Subcutaneous abdominal adipose tissue (tissue), 5 donors: ENCODE measurements at regions not wholly inside any gene's neighbourhood (a gene's known extent, or its start where the extent isn't known, plus 50 kb on each side); places are given as distances from the start of the nearest gene placed in this dataset.

Experiments used
- H3K27ac ChIP-seq: one replicate; pipeline ENCODE4 v1.7.0; 2013; ENCODE audit warnings: low read depth, mild to moderate bottlenecking, inconsistent platforms, low read length, moderate library complexity
- H3K27me3 ChIP-seq, 5 donors: one replicate each; pipeline ENCODE4 v1.7.0; 2013; ENCODE audit warnings: low read length in 5 of 5, inconsistent platforms in 1 of 5; ENCODE audit not compliant: control insufficient read depth in 5 of 5, insufficient read depth in 4 of 5
- H3K36me3 ChIP-seq, 5 donors: one replicate each; pipeline ENCODE4 v1.7.0; 2013; ENCODE audit warnings: low read length in 5 of 5; ENCODE audit not compliant: control insufficient read depth in 5 of 5, insufficient read depth in 5 of 5
- H3K4me1 ChIP-seq, 5 donors: one replicate each; pipeline ENCODE4 v1.7.0; 2013; ENCODE audit warnings: low read length in 5 of 5, mild to moderate bottlenecking in 3 of 5, moderate library complexity in 1 of 5; ENCODE audit not compliant: control insufficient read depth in 5 of 5, insufficient read depth in 5 of 5
- H3K4me3 ChIP-seq, 5 donors: one replicate each; pipeline ENCODE4 v1.7.0; 2013; ENCODE audit warnings: low read length in 5 of 5, low read depth in 1 of 5
- H3K9ac ChIP-seq, 5 donors: one replicate each; pipeline ENCODE4 v1.7.0; 2013; ENCODE audit warnings: low read length in 5 of 5, mild to moderate bottlenecking in 4 of 5, moderate library complexity in 3 of 5
- H3K9me3 ChIP-seq, 5 donors: one replicate each; pipeline ENCODE4 v1.7.0; 2013; ENCODE audit warnings: low read length in 5 of 5; ENCODE audit not compliant: control insufficient read depth in 5 of 5
- donor health status: healthy.
- donor health status: healthy.
- donor health status: healthy.
- donor health status: healthy.
- donor health status: healthy.

DNA sequence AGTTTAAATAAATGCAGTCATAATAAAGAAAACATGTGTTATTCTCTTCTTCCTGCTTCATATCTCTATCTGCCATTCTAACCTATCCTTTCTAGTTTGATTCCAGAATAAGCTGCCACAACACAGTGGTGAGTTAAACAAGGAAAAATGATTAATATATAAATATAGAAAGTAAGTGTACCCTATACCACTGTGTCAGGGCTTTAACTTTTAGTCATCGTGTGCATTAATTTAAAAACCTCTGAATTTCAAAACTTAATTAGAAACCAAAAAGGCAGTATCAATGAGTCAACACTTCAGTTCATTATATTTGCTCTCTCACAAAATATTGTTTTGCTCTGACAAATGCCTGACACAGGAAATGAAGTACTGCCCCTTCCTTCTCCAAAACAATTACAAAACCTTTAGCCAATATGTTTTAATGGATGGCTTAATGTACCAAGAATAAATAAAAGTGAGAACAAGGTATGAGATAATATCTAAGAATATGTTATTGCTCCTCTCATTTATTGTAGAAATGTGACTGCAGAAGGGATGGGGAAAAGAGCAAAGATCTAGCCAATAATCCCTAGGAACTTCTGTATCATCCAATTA, 634.8 kb downstream of the KCNT2 start:
- Histone ChIP-seq H3K4me3 (no peak overlapping the region), H3K4me1 (no peaks in the 10 kb centered on the region), H3K27ac (no peak overlapping the region), H3K36me3 (no peaks in the 10 kb centered on the region), H3K9ac (no peak overlapping the region), H3K9me3 (no peaks in the 10 kb centered on the region), H3K27me3 (no peaks in the 10 kb centered on the region)

DNA sequence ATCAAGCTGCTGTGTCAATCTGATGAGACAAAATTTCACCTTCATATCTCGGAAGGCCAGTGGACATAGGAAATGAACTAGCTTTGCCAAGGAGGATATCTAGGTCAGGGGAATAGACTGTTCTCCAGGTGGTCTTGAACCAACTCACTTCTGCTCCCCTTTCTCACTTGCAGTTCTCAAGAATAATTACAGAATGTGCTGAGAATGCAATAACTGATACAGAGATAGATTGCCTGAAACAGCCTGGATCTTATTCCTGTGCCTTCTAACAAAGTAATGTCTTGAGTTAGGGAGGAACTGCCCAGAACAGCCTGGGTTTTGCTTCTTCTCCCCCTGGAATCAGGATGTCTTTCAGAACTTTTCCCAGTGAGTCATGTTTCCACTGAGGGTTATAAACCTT, 636.7 kb downstream of the KCNT2 start:
- no peaks in the 10 kb centered on the region for H3K27me3 ChIP-seq
- no peaks in the 10 kb centered on the region for H3K4me1 ChIP-seq
- no peak overlapping the region for H3K27ac ChIP-seq
- H3K9ac ChIP-seq = no peak overlapping the region
- peaks cover 0 to 3% (median 0%) of the 10 kb centered on the region in 5 donors for H3K9me3 ChIP-seq
- no peak overlapping the region for H3K4me3 ChIP-seq
- no peaks in the 10 kb centered on the region for H3K36me3 ChIP-seq

DNA sequence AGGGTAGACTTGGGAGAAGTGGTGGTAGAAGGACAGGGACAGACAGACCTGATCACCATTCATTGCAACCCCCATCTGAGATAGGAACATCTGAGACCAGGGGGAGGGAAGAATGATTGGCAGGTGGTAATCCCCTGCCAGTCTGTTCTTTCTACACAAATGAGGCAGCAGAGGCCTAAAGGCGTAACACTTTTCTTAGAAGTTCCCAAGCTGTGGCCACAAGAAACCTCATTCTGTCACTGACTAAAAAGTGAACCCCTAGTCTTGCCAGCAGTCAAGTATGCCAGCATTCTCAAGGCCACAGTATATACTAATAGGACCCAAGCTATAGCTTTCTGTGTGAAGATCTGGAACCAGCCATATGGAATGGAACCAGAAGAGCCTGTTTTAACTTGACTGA, 638.0 kb downstream of the KCNT2 start:
- H3K4me1 ChIP-seq = no peaks in the 10 kb centered on the region
- H3K9ac ChIP-seq = no peak overlapping the region
- no peaks in the 10 kb centered on the region for H3K27me3 ChIP-seq
- H3K27ac ChIP-seq = no peak overlapping the region
- peaks cover 0 to 3% (median 0%) of the 10 kb centered on the region in 5 donors for H3K9me3 ChIP-seq
- H3K36me3 ChIP-seq = no peaks in the 10 kb centered on the region
- no peak overlapping the region for H3K4me3 ChIP-seq

DNA sequence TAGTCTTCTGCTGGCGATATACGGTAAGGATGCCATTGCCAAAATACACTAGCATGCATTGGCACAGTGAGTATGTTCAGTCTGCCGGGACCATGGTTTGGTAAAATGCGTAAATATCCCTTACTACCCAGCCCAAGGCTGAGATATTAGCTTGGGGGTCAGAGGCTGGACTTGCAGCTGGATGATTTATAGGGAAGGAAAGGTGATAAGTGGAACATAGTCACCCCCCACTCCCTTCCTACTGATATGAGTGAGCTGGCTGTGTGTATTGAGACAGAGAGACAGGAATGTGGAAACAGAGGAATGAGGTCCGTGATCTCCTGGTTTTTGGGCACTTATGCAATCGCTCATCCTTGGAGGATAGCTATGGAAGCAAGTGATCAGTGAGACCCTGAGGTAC, 642.8 kb downstream of the KCNT2 start:
- H3K27me3 ChIP-seq = no peaks in the 10 kb centered on the region
- peaks cover 0 to 3% (median 0%) of the 10 kb centered on the region in 5 donors for H3K9me3 ChIP-seq
- no peaks in the 10 kb centered on the region for H3K4me1 ChIP-seq
- no peaks in the 10 kb centered on the region for H3K36me3 ChIP-seq
- H3K4me3 ChIP-seq = no peak overlapping the region
- H3K9ac ChIP-seq = no peak overlapping the region
- no peak overlapping the region for H3K27ac ChIP-seq

DNA sequence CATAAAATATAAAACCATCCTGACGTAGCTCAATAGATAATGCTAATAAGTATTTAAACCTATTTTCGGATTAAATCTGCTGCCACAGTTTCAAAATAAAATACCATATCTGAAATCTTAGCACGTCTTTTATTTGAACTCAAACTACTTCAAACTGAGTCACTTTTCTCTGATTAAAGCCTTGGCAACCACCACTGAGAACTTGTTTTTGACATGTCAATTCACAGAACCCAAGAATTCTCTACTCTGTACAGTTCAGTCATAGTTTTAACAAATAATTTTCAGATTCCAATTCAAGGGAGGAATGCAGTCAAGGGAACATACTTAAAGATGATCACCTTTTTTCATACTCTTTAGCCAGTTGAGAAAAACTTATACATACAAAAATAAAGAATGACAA, 643.2 kb downstream of the KCNT2 start:
- H3K36me3 ChIP-seq = no peaks in the 10 kb centered on the region
- no peaks in the 10 kb centered on the region for H3K27me3 ChIP-seq
- H3K27ac ChIP-seq = no peak overlapping the region
- H3K4me1 ChIP-seq = no peaks in the 10 kb centered on the region
- no peak overlapping the region for H3K9ac ChIP-seq
- H3K9me3 ChIP-seq = peaks cover 0 to 3% (median 0%) of the 10 kb centered on the region in 5 donors
- H3K4me3 ChIP-seq = no peak overlapping the region

DNA sequence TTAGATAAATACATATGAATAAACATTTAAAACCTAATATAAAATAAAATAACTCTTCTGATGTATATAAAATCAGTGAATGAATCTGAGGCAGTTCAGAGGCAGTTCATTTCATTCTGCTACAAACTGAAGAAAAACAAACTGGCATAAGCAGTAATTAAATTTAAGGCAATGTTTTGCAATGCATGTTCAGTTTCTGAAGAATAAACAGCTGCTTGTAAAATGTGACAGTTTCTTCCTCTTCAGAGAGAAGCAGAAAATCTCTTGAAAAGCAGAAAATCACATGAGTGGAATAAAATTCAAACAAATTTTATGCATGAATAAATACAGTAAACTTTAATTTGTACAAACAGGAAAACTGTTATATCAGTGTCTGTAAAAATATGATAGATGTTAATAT, 643.7 kb downstream of the KCNT2 start:
- Histone ChIP-seq H3K9ac (no peak overlapping the region), H3K4me3 (no peak overlapping the region), H3K36me3 (no peaks in the 10 kb centered on the region), H3K27ac (no peak overlapping the region), H3K9me3 (peaks cover 0 to 3% (median 0%) of the 10 kb centered on the region in 5 donors), H3K4me1 (no peaks in the 10 kb centered on the region), H3K27me3 (no peaks in the 10 kb centered on the region)

DNA sequence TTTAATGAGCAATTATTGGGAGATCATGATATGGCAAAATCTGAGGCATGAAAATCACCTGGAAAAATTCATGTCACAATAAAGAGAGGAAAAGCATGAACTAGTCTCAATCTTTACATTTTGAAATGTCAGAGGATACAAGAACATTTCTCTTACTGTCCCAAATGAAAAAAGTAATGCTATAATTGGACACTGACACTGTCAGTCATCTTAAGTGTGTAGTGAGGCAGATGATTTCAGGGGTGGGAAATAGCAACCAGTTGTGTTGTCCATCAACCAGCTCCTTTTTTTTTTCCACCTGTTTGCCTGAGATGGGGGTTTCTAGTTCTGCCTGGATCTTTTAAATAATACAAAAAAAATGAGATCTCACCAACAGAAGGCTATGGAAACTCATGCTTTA, 646.2 kb downstream of the KCNT2 start:
- no peaks in the 10 kb centered on the region for H3K4me1 ChIP-seq
- H3K27me3 ChIP-seq = no peaks in the 10 kb centered on the region
- H3K9ac ChIP-seq = no peak overlapping the region
- H3K9me3 ChIP-seq = peaks cover 0 to 3% (median 0%) of the 10 kb centered on the region in 5 donors
- no peak overlapping the region for H3K4me3 ChIP-seq
- no peaks in the 10 kb centered on the region for H3K36me3 ChIP-seq
- no peak overlapping the region for H3K27ac ChIP-seq

DNA sequence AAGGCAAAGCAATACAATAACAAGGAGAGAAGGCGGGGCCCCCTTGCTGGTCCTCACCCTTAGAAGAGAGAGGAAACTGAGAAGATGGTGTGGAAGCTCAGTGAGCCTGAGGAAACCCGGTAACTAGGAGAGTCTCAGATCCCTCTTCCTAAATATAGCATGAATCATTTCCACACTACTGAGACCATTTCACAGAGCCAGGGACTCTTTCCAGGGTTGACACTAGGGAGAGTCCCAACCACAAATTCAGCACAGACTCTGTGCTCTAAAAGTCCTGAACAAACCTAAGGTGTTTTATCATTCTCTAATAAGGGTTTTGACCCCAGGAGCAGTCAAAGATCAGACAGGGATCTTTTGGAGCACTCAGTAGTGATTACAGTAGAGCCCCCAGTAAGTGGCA, 647.7 kb downstream of the KCNT2 start:
- Histone ChIP-seq H3K4me3 (no peak overlapping the region), H3K27me3 (no peaks in the 10 kb centered on the region), H3K36me3 (no peaks in the 10 kb centered on the region), H3K9me3 (no peaks in the 10 kb centered on the region), H3K27ac (no peak overlapping the region), H3K9ac (no peak overlapping the region), H3K4me1 (no peaks in the 10 kb centered on the region)

DNA sequence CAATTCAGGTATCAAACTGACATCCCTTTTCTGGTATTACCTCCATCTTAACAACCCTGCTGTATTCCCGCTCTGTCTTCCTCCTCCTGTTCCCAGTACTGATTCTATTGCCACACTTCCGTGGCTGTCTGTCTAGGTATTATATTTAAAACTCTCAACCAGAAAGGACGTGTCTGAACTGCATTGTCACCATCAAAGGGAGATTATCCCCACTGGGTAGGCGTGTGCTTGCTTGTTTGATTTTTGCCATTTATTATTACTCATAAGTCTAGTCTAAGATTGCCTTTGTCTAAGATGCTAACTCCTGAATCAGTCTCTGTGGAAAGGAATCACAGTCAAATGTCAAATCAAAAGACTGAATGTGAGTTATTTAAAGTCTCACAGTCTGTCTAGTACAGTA, 650.1 kb downstream of the KCNT2 start:
- no peaks in the 10 kb centered on the region for H3K9me3 ChIP-seq
- no peaks in the 10 kb centered on the region for H3K36me3 ChIP-seq
- H3K4me3 ChIP-seq = no peak overlapping the region
- no peak overlapping the region for H3K9ac ChIP-seq
- no peak overlapping the region for H3K27ac ChIP-seq
- no peaks in the 10 kb centered on the region for H3K27me3 ChIP-seq
- H3K4me1 ChIP-seq = no peaks in the 10 kb centered on the region

DNA sequence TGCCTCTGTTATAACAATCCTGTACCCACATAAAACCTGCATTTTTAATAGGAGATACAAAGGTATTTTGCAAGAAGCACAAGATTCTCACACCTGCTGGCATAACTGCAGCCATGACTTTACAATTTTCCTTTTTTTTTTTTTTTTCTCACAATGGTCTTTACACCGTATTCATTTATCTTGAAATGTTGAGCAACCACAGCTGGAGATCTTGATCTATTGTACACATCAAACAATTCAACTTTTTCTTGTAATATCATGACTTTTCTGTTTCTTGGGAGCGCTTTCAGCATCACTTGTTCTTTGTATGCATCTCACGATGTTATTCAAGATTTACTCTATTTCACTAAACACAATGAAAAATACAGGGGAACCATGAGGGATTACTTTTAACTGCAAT, 651.4 kb downstream of the KCNT2 start:
- Histone ChIP-seq H3K4me3 (no peak overlapping the region), H3K4me1 (no peaks in the 10 kb centered on the region), H3K9me3 (no peaks in the 10 kb centered on the region), H3K27ac (no peak overlapping the region), H3K36me3 (no peaks in the 10 kb centered on the region), H3K9ac (no peak overlapping the region), H3K27me3 (no peaks in the 10 kb centered on the region)

DNA sequence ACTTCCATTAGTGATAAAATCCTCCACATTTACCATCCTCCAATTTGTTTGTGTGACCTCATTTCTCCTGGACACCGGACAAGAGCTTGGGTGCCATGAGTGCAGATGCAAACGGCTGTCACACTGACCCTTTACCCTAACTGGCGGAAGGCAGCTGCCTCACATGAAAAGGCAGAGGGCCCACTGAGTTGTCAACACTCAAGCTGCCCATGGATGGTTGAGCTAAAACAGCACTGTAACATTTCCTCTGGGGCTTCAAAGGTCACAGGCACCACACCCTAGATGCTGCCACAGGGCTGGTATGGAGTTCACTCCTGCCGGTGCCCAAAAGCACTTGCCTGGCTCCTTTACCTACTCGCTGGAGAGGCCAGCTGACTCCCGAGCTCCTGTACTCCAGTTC, 653.4 kb downstream of the KCNT2 start:
- Histone ChIP-seq H3K36me3 (no peaks in the 10 kb centered on the region), H3K4me1 (no peaks in the 10 kb centered on the region), H3K9ac (no peak overlapping the region), H3K9me3 (no peaks in the 10 kb centered on the region), H3K27ac (no peak overlapping the region), H3K4me3 (no peak overlapping the region), H3K27me3 (no peaks in the 10 kb centered on the region)
